ENCODE measurements at regions not wholly inside any gene's neighbourhood (a gene's known extent, or its start where the extent isn't known, plus 50 kb on each side); places are given as distances from the start of the nearest gene placed in this dataset.

DNA sequence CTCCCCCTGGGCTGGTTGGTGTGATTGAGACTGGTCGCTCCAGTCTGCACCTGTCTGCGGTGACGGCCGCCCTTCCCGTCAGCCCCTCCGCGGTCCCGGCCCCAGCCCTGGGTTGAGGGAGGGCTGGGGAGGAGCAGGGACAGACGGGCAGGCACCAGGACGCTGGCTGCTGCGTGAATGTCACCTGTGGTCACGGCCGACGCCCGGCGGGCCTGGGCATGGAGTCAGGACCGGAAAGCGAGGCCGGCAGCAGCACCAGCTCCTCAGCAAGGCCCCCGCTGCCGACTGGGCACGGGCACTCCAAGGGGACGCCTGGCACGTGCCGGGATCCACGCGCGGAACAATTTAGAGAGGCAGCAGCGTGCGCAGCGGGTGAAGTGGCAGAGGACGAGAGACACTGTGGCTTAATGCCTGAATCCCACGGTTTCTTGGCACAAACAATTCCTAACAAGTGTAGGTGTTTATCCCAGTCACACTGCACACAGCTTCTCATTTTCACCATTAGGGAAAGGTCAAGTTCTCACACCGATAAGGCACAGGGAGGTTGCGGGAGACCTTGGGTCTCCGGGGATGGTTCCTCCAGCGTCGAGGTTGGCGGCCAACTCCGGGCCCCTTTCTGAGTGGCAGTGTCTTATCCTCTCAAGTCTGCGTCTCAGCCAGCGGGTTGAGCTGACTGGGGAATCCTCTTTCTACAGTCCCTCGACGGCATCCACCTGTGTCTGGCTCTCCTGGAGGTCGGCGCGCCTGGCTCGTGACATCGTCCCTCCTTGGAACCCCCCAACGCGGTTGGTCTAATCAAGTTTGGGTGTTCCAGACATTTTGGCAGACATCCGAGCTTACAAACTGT is 66.4 kb upstream of the ADGRA1 start (continued):
- TF ChIP-seq, protein P1, sequence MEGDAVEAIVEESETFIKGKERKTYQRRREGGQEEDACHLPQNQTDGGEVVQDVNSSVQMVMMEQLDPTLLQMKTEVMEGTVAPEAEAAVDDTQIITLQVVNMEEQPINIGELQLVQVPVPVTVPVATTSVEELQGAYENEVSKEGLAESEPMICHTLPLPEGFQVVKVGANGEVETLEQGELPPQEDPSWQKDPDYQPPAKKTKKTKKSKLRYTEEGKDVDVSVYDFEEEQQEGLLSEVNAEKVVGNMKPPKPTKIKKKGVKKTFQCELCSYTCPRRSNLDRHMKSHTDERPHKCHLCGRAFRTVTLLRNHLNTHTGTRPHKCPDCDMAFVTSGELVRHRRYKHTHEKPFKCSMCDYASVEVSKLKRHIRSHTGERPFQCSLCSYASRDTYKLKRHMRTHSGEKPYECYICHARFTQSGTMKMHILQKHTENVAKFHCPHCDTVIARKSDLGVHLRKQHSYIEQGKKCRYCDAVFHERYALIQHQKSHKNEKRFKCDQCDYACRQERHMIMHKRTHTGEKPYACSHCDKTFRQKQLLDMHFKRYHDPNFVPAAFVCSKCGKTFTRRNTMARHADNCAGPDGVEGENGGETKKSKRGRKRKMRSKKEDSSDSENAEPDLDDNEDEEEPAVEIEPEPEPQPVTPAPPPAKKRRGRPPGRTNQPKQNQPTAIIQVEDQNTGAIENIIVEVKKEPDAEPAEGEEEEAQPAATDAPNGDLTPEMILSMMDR (IDR thresholded peaks at IDR 0.05) = no peak
- TF ChIP-seq, protein P2, sequence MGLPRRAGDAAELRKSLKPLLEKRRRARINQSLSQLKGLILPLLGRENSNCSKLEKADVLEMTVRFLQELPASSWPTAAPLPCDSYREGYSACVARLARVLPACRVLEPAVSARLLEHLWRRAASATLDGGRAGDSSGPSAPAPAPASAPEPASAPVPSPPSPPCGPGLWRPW (IDR thresholded peaks at IDR 0.05) = no peak
- no peak for TF ChIP-seq HOXB13 (CRISPR knock-in tag; IDR thresholded peaks at IDR 0.05; ENCODE audit: low read depth)
- TF ChIP-seq JUNB (IDR thresholded peaks at IDR 0.05) = no peak
- no peak for TF ChIP-seq HEYL (CRISPR knock-in tag; IDR thresholded peaks at IDR 0.05)
- no peak for TF ChIP-seq KDM5A (IDR thresholded peaks at IDR 0.05)
- no peak for TF ChIP-seq NR3C1 (IDR thresholded peaks at IDR 0.05)

DNA sequence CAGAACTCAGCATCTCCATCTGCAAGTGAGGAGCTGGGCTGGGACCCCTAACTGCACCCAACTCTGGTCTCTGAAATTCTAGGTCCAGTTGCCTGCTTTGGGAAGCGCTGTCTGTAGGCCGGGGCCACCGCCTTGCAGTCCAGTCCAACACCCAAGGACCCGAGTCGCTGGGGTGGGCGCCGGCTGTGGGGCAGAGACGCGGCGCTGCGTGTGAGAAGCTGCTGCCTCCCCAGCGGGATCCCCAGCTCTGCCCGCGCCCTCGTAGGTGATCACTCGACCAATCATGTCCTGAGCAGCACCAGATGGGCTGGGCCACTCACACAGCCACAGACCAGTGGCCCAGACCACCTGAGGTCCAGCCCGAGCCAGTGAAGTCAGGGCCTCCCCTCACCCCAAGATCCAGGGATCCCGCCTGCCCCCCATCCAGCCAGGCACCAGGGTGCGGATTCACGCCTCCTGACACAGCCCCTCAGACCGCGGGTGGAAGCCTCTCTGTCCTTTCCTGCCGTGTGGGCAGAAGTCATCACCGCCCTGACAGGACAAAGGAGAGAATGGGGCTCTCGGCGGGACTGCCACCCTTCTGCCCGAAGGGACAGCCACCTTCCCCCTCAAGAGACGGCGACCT is 67.4 kb upstream of the ADGRA1 start:
- Histone ChIP-seq H3K4me1 (no peaks in the 10 kb centered on the region), H3K27ac (no peak overlapping the region), H3K4me2 (no peak overlapping the region), H3K4me3 (no peak overlapping the region), H3K9me3 (no peaks in the 10 kb centered on the region)
- CTCF ChIA-PET = no interaction called here
- no peak for DNase-seq (ENCODE audit: low read depth in 1 of 2, low spot score in 1 of 2)
- WGBS (ENCODE audit: missing lambda C conversion rate) = 59% methylated on average over 17 of the region's 29 CpGs
- FAIRE-seq = no peak
- ATAC-seq = no peak
- POLR2A ChIA-PET = no interaction called here
- TF ChIP-seq POLR2A (IDR thresholded peaks at IDR 0.05; ENCODE audit: low read length) (no peak), CBX8 (IDR thresholded peaks at IDR 0.05) (no peak), HEYL (CRISPR knock-in tag; IDR thresholded peaks at IDR 0.05) (no peak), EP300 (IDR thresholded peaks at IDR 0.05) (no peak), FOXS1 (CRISPR knock-in tag; IDR thresholded peaks at IDR 0.05) (no peak), TFCP2L1 (CRISPR knock-in tag; IDR thresholded peaks at IDR 0.05) (no peak), KDM5A (IDR thresholded peaks at IDR 0.05) (no peak), MYC (IDR thresholded peaks at IDR 0.05; ENCODE audit: borderline replicate concordance, low read length) (no peak), MAZ (IDR thresholded peaks at IDR 0.05; ENCODE audit: borderline replicate concordance, low read depth, low read length) (no peak), HOXB13 (CRISPR knock-in tag; IDR thresholded peaks at IDR 0.05; ENCODE audit: low read depth) (no peak), SREBF2 (IDR thresholded peaks at IDR 0.05) (no peak), ZC3H11A (IDR thresholded peaks at IDR 0.05) (no peak), RARB (CRISPR knock-in tag; IDR thresholded peaks at IDR 0.05) (no peak), CEBPB (IDR thresholded peaks at IDR 0.05) (no peak)
- TF ChIP-seq, protein P3, sequence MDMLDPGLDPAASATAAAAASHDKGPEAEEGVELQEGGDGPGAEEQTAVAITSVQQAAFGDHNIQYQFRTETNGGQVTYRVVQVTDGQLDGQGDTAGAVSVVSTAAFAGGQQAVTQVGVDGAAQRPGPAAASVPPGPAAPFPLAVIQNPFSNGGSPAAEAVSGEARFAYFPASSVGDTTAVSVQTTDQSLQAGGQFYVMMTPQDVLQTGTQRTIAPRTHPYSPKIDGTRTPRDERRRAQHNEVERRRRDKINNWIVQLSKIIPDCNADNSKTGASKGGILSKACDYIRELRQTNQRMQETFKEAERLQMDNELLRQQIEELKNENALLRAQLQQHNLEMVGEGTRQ (IDR thresholded peaks at IDR 0.05) = no peak
- TF ChIP-seq, protein P4, sequence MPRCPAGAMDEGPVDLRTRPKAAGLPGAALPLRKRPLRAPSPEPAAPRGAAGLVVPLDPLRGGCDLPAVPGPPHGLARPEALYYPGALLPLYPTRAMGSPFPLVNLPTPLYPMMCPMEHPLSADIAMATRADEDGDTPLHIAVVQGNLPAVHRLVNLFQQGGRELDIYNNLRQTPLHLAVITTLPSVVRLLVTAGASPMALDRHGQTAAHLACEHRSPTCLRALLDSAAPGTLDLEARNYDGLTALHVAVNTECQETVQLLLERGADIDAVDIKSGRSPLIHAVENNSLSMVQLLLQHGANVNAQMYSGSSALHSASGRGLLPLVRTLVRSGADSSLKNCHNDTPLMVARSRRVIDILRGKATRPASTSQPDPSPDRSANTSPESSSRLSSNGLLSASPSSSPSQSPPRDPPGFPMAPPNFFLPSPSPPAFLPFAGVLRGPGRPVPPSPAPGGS (IDR thresholded peaks at IDR 0.05) = no peak
- TF ChIP-seq, protein P5, sequence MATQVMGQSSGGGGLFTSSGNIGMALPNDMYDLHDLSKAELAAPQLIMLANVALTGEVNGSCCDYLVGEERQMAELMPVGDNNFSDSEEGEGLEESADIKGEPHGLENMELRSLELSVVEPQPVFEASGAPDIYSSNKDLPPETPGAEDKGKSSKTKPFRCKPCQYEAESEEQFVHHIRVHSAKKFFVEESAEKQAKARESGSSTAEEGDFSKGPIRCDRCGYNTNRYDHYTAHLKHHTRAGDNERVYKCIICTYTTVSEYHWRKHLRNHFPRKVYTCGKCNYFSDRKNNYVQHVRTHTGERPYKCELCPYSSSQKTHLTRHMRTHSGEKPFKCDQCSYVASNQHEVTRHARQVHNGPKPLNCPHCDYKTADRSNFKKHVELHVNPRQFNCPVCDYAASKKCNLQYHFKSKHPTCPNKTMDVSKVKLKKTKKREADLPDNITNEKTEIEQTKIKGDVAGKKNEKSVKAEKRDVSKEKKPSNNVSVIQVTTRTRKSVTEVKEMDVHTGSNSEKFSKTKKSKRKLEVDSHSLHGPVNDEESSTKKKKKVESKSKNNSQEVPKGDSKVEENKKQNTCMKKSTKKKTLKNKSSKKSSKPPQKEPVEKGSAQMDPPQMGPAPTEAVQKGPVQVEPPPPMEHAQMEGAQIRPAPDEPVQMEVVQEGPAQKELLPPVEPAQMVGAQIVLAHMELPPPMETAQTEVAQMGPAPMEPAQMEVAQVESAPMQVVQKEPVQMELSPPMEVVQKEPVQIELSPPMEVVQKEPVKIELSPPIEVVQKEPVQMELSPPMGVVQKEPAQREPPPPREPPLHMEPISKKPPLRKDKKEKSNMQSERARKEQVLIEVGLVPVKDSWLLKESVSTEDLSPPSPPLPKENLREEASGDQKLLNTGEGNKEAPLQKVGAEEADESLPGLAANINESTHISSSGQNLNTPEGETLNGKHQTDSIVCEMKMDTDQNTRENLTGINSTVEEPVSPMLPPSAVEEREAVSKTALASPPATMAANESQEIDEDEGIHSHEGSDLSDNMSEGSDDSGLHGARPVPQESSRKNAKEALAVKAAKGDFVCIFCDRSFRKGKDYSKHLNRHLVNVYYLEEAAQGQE (IDR thresholded peaks at IDR 0.05) = no peak
- TF ChIP-seq, protein P6, sequence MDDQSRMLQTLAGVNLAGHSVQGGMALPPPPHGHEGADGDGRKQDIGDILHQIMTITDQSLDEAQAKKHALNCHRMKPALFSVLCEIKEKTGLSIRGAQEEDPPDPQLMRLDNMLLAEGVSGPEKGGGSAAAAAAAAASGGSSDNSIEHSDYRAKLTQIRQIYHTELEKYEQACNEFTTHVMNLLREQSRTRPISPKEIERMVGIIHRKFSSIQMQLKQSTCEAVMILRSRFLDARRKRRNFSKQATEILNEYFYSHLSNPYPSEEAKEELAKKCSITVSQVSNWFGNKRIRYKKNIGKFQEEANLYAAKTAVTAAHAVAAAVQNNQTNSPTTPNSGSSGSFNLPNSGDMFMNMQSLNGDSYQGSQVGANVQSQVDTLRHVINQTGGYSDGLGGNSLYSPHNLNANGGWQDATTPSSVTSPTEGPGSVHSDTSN (IDR thresholded peaks at IDR 0.05) = no peak

All from A549 (cell line).